ENCODE measurements at regions not wholly inside any gene's neighbourhood (a gene's known extent, or its start where the extent isn't known, plus 50 kb on each side); places are given as distances from the start of the nearest gene placed in this dataset.

DNA sequence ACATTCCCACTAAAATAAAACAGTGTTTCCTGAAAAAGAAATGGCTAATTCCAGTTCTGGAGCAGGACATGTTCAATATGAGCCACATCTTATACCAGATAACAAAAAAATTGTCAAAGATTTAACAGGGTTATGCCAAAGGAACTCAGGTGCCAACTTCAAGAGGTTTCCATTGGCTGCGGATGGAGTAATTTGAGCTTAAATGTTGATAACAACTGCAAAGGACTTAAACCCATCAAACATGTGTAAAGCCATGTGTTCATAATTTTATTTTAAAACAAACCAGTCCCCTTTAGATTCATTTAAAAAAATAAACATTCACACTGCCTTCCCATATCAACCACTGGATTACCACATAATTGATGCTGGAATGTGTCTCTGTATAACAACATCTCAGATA lies 156.4 kb upstream of the PCDH18 start:
- DNase-seq (ENCODE audit: low spot score): no peak
- H3K9me3 ChIP-seq (ENCODE audit: low read length): no peaks in the 10 kb centered on the region
- no peaks in the 10 kb centered on the region for H3K9me2 ChIP-seq (ENCODE audit: insufficient read depth, low read length)
- H2AFZ ChIP-seq (ENCODE audit: low read length): no peak overlapping the region
- POLR2A ChIA-PET: no interaction called here
- no peaks in the 10 kb centered on the region for H3K79me2 ChIP-seq (ENCODE audit: insufficient read depth, low read depth, low read length)
- TF ChIP-seq, protein P1, sequence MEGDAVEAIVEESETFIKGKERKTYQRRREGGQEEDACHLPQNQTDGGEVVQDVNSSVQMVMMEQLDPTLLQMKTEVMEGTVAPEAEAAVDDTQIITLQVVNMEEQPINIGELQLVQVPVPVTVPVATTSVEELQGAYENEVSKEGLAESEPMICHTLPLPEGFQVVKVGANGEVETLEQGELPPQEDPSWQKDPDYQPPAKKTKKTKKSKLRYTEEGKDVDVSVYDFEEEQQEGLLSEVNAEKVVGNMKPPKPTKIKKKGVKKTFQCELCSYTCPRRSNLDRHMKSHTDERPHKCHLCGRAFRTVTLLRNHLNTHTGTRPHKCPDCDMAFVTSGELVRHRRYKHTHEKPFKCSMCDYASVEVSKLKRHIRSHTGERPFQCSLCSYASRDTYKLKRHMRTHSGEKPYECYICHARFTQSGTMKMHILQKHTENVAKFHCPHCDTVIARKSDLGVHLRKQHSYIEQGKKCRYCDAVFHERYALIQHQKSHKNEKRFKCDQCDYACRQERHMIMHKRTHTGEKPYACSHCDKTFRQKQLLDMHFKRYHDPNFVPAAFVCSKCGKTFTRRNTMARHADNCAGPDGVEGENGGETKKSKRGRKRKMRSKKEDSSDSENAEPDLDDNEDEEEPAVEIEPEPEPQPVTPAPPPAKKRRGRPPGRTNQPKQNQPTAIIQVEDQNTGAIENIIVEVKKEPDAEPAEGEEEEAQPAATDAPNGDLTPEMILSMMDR (conservative IDR thresholded peaks at IDR 0.05; ENCODE audit: low read length): no peak
- TF ChIP-seq EZH2phosphoT487 (IDR thresholded peaks at IDR 0.05; ENCODE audit: borderline replicate concordance, low read depth, low read length): no peak
- no peaks in the 10 kb centered on the region for H3K4me1 ChIP-seq (ENCODE audit: insufficient read depth, low read length, poor library complexity, severe bottlenecking)
- H4K20me1 ChIP-seq (ENCODE audit: insufficient read depth, low read length): no peaks in the 10 kb centered on the region
- no peak overlapping the region for H3K4me3 ChIP-seq (ENCODE audit: low read depth, low read length, poor library complexity, severe bottlenecking)
- BruUV-seq (replicated peaks): no TSS peak
- H3K36me3 ChIP-seq (ENCODE audit: insufficient read depth, low read length): no peaks in the 10 kb centered on the region
- H3K4me2 ChIP-seq (ENCODE audit: low read length): no peak overlapping the region
- intact Hi-C loops (cut with micrococcal nuclease; ENCODE audit: unreplicated experiment): no loop called here
- CTCF ChIA-PET (ENCODE audit: unreplicated experiment): no interaction called here
- H3K27ac ChIP-seq (ENCODE audit: low read depth, low read length, poor library complexity, severe bottlenecking): no peak overlapping the region

DNA sequence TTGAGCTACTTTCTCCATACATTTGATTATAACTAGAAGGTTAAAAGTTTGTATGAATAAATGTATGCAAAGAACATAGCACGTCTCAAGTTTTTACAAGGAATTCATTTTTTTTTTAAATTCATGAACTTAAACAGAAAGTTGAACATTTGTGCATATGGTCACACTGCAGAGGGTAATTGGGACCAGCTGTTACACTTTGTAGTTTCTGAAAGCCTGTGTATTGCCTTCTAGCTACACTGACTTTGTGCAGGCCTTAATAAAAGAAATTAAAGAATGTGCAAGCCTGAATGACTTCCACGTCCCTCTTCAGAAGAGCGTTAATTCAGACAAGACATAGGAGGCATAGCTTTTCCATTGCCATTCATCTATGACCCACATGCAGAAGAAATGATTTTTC lies 153.1 kb upstream of the PCDH18 start:
- ChIA-PET POLR2A (no interaction called here), CTCF (ENCODE audit: unreplicated experiment) (no interaction called here)
- H3K79me2 ChIP-seq (ENCODE audit: insufficient read depth, low read depth, low read length): no peaks in the 10 kb centered on the region
- no peaks in the 10 kb centered on the region for H3K9me2 ChIP-seq (ENCODE audit: insufficient read depth, low read length)
- no peaks in the 10 kb centered on the region for H3K4me1 ChIP-seq (ENCODE audit: insufficient read depth, low read length, poor library complexity, severe bottlenecking)
- no peak for DNase-seq (ENCODE audit: low spot score)
- no peaks in the 10 kb centered on the region for H3K36me3 ChIP-seq (ENCODE audit: insufficient read depth, low read length)
- intact Hi-C loops (cut with micrococcal nuclease; ENCODE audit: unreplicated experiment): no loop called here
- H4K20me1 ChIP-seq (ENCODE audit: insufficient read depth, low read length): no peaks in the 10 kb centered on the region
- no peak overlapping the region for H3K4me3 ChIP-seq (ENCODE audit: low read depth, low read length, poor library complexity, severe bottlenecking)
- no peak overlapping the region for H3K4me2 ChIP-seq (ENCODE audit: low read length)
- H2AFZ ChIP-seq (ENCODE audit: low read length): no peak overlapping the region
- no TSS peak for BruUV-seq (replicated peaks)
- TF ChIP-seq EZH2phosphoT487 (IDR thresholded peaks at IDR 0.05; ENCODE audit: borderline replicate concordance, low read depth, low read length): no peak
- TF ChIP-seq, protein P1 (conservative IDR thresholded peaks at IDR 0.05; ENCODE audit: low read length): no peak
- H3K27ac ChIP-seq (ENCODE audit: low read depth, low read length, poor library complexity, severe bottlenecking): no peak overlapping the region
- no peaks in the 10 kb centered on the region for H3K9me3 ChIP-seq (ENCODE audit: low read length)

DNA sequence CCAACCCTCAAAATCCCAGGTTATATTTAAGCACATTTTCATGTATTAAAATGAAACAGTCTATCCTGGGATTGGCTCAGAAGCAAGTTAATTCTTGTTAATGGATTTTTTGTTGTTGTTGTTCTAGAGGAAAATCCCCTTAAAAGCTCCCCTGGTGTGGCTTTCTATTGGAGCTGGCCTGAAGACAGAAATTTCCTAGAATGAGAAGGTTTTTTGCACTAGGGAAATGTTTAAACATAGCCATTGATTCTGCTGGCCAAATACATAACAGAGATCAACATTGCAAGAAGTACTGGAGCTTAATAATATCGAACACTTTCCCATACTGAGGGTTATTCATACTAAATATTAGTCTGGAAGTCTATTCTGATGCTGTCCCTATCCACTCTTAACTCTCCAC lies 148.8 kb upstream of the PCDH18 start:
- Histone ChIP-seq H3K4me2 (ENCODE audit: low read length) (no peak overlapping the region), H3K4me3 (ENCODE audit: low read depth, low read length, poor library complexity, severe bottlenecking) (no peak overlapping the region), H3K9me2 (ENCODE audit: insufficient read depth, low read length) (no peaks in the 10 kb centered on the region), H3K27ac (ENCODE audit: low read depth, low read length, poor library complexity, severe bottlenecking) (no peak overlapping the region), H3K79me2 (ENCODE audit: insufficient read depth, low read depth, low read length) (no peaks in the 10 kb centered on the region), H3K4me1 (ENCODE audit: insufficient read depth, low read length, poor library complexity, severe bottlenecking) (no peaks in the 10 kb centered on the region), H3K9me3 (ENCODE audit: low read length) (no peaks in the 10 kb centered on the region), H4K20me1 (ENCODE audit: insufficient read depth, low read length) (no peaks in the 10 kb centered on the region), H3K36me3 (ENCODE audit: insufficient read depth, low read length) (no peaks in the 10 kb centered on the region), H2AFZ (ENCODE audit: low read length) (no peak overlapping the region)
- no peak for TF ChIP-seq EZH2phosphoT487 (IDR thresholded peaks at IDR 0.05; ENCODE audit: borderline replicate concordance, low read depth, low read length)
- TF ChIP-seq, protein P1 (conservative IDR thresholded peaks at IDR 0.05; ENCODE audit: low read length): no peak
- CTCF ChIA-PET (ENCODE audit: unreplicated experiment): no interaction called here
- POLR2A ChIA-PET: no interaction called here
- intact Hi-C loops (cut with micrococcal nuclease; ENCODE audit: unreplicated experiment): no loop called here
- no peak for DNase-seq (ENCODE audit: low spot score)
- no TSS peak for BruUV-seq (replicated peaks)
